ENCODE measurements at regions not wholly inside any gene's neighbourhood (a gene's known extent, or its start where the extent isn't known, plus 50 kb on each side); places are given as distances from the start of the nearest gene placed in this dataset.
A peak's percentile ranks its signal among the peaks of the same experiment; 100 is the strongest.
"Not testable (repeated sequence)": the region's sequence is repeated elsewhere in the genome, so short reads cannot be mapped to it uniquely, and the experiment has no call there.

DNA sequence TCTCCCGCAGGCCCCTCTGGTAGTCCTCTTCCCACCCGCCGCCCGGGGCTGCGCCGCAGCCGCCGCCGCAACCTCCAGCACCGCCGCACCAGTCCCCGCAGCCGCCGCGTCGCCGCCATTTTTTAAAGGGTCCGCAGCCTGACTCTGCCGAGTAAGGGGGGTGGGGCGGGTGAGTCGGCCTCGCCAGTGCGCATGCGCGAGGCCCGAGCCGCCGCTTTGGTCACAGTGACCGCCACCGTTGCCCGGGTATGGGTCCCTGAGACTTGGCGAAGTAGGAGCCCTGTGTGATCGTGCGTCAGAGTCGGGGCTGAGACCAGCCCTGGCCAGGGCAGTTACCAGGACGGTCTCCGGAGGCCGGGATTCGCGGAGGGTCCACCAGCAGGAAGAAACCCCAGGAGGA lies 169.6 kb upstream of the ZNG1F start:
- Histone ChIP-seq H3K27ac (ENCODE audit: extremely low read depth, low read depth, low read length) (peak overlapping the region; percentile 74), H3K4me2 (ENCODE audit: insufficient read depth, low read length) (peak overlapping the region; percentile 72; the same call in 1 of the 2 replicates), H3K9ac (ENCODE audit: insufficient read depth in 1 of 2, low read depth in 2 of 2, low read length in 2 of 2) (peak overlapping the region; percentile 68 to 93), H2AFZ (ENCODE audit: low read depth, low read length) (peak overlapping the region; percentile 59; the same call in 1 of the 2 replicates), H3K4me3 (peak overlapping the region; percentile 56)
- H3K9me1 ChIP-seq (ENCODE audit: control insufficient read depth, insufficient read depth, low read length); H4K20me1 ChIP-seq (replicated peaks; ENCODE audit: control insufficient read depth, insufficient read depth, low read length); H3K4me1 ChIP-seq (replicated peaks in 1 of 2; ENCODE audit: control insufficient read depth in 2 of 2, insufficient read depth in 2 of 2, low read length in 2 of 2); POLR2A ChIA-PET; CTCF ChIA-PET (ENCODE audit: low intra/inter-chr PET ratio); H3K79me2 ChIP-seq (ENCODE audit: control insufficient read depth, insufficient read depth, low read length); ATAC-seq; H3K27me3 ChIP-seq (ENCODE audit: control insufficient read depth in 2 of 2, insufficient read depth in 2 of 2, low read length in 2 of 2); FAIRE-seq; H3K36me3 ChIP-seq (ENCODE audit: control insufficient read depth, insufficient read depth, low read length); in situ Hi-C loops (cut with MboI); BruUV-seq (replicated peaks); H3K9me3 ChIP-seq (replicated peaks; ENCODE audit: control insufficient read depth, insufficient read depth, low read depth, low read length); intact Hi-C loops (cut with micrococcal nuclease): not testable (repeated sequence)
- peak in 1 of 4 experiments; percentile 84 for DNase-seq (ENCODE audit: extremely low read depth in 1 of 4, low spot score in 3 of 4)
- 0% methylated on average over 15 of the region's 40 CpGs for WGBS (ENCODE audit: insufficient coverage, low coverage, missing lambda C conversion rate)
- TF ChIP-seq POLR2G (IDR thresholded peaks at IDR 0.05; ENCODE audit: low read depth, low read length) (peak; percentile 80), NFIC (IDR thresholded peaks at IDR 0.05) (0 out of 2 replicates have a peak, but pooled peaks have one; percentile 8), VEZF1 (CRISPR knock-in tag; IDR thresholded peaks at IDR 0.05) (peak; percentile 73), CTBP1 (IDR thresholded peaks at IDR 0.05; ENCODE audit: borderline replicate concordance) (peak; percentile 10; the same call in 1 of the 2 replicates), ZFX (CRISPR knock-in tag; IDR thresholded peaks at IDR 0.05) (peak; percentile 48; the same call in 1 of the 2 replicates), YY1 (IDR thresholded peaks at IDR 0.05; ENCODE audit: borderline replicate concordance in 1 of 3, control insufficient read depth in 1 of 3, extremely low read depth in 1 of 3, insufficient read depth in 3 of 3, insufficient read length in 1 of 3, insufficient replicate concordance in 2 of 3, low read depth in 1 of 3, low read length in 2 of 3) (peak; percentile 54 to 84 (median 84)), CXXC5 (CRISPR knock-in tag; IDR thresholded peaks at IDR 0.05) (peak; percentile 45), SUPT5H (IDR thresholded peaks at IDR 0.05) (peak; percentile 73), POLR2A (conservative IDR thresholded peaks at IDR 0.05) (peak; percentile 81), POLR2B (IDR thresholded peaks at IDR 0.05; ENCODE audit: low read depth, partially characterized antibody) (peak; percentile 66), RBFOX2 (IDR thresholded peaks at IDR 0.05; ENCODE audit: low read depth, low read length) (peak; percentile 77), NRF1 (conservative IDR thresholded peaks at IDR 0.05 in 1 of 2, IDR thresholded peaks at IDR 0.05 in 1 of 2) (peak; percentile 95), ZBTB1 (CRISPR knock-in tag; IDR thresholded peaks at IDR 0.05; ENCODE audit: borderline replicate concordance, low read depth) (peak; percentile 93), TAF1 (IDR thresholded peaks at IDR 0.05; ENCODE audit: control insufficient read depth, extremely low read depth, insufficient read depth, low read length, severe bottlenecking) (peak; percentile 59)
- TF ChIP-seq, protein P1, sequence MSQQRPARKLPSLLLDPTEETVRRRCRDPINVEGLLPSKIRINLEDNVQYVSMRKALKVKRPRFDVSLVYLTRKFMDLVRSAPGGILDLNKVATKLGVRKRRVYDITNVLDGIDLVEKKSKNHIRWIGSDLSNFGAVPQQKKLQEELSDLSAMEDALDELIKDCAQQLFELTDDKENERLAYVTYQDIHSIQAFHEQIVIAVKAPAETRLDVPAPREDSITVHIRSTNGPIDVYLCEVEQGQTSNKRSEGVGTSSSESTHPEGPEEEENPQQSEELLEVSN (IDR thresholded peaks at IDR 0.05; ENCODE audit: borderline replicate concordance in 1 of 2, extremely low read depth in 1 of 2, insufficient read depth in 1 of 2, insufficient read length in 1 of 2, low read depth in 1 of 2, low read length in 1 of 2, poor library complexity in 1 of 2, severe bottlenecking in 1 of 2), result peak in 1 of 2 experiments; percentile 37
- TF ChIP-seq, protein P2, sequence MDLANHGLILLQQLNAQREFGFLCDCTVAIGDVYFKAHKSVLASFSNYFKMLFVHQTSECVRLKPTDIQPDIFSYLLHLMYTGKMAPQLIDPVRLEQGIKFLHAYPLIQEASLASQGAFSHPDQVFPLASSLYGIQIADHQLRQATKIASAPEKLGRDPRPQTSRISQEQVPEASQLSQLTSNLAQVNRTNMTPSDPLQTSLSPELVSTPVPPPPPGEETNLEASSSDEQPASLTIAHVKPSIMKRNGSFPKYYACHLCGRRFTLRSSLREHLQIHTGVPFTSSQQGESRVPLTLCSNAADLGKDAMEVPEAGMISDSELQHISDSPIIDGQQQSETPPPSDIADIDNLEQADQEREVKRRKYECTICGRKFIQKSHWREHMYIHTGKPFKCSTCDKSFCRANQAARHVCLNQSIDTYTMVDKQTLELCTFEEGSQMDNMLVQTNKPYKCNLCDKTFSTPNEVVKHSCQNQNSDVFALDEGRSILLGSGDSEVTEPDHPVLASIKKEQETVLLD (IDR thresholded peaks at IDR 0.05), result peak; percentile 93
- TF ChIP-seq, protein P3, sequence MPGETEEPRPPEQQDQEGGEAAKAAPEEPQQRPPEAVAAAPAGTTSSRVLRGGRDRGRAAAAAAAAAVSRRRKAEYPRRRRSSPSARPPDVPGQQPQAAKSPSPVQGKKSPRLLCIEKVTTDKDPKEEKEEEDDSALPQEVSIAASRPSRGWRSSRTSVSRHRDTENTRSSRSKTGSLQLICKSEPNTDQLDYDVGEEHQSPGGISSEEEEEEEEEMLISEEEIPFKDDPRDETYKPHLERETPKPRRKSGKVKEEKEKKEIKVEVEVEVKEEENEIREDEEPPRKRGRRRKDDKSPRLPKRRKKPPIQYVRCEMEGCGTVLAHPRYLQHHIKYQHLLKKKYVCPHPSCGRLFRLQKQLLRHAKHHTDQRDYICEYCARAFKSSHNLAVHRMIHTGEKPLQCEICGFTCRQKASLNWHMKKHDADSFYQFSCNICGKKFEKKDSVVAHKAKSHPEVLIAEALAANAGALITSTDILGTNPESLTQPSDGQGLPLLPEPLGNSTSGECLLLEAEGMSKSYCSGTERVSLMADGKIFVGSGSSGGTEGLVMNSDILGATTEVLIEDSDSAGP (CRISPR knock-in tag; IDR thresholded peaks at IDR 0.05), result peak; percentile 90
